H1 (cell line): ENCODE measurements at regions not wholly inside any gene's neighbourhood (a gene's known extent, or its start where the extent isn't known, plus 50 kb on each side); places are given as distances from the start of the nearest gene placed in this dataset.

ENCODE experiments used
- CHD7 ChIP-seq: fragments of 300-600 bp; sonication (generic); IDR thresholded peaks from 2 replicates; pipeline ENCODE4 v1.7.1; 2012; ENCODE audit warnings: low read length, moderate library complexity, mild to moderate bottlenecking, inconsistent platforms; ENCODE audit not compliant: insufficient replicate concordance
- EP300 ChIP-seq, 2 experiments: IDR thresholded peaks; 1 replicate in 1 of 2; 2 replicates in 1 of 2; pipeline ENCODE4 v1.6.1; 2011 to 2012; ENCODE audit warnings: low read depth in 2 of 2, low read length in 2 of 2, mild to moderate bottlenecking in 2 of 2, borderline replicate concordance in 1 of 2, inconsistent platforms in 1 of 2, moderate library complexity in 1 of 2
- RFX5 ChIP-seq: IDR thresholded peaks from 2 replicates; pipeline ENCODE4 v1.6.1; 2011; ENCODE audit warnings: low read depth, low read length, improper control_type of control experiment, borderline replicate concordance
- SP2 ChIP-seq: IDR thresholded peaks from 2 replicates; pipeline ENCODE4 v1.6.1; 2012; ENCODE audit warnings: mild to moderate bottlenecking, low read length, inconsistent platforms
- TF ChIP-seq, protein P1 (sequence below): IDR thresholded peaks from 2 replicates; pipeline ENCODE4 v1.6.1; 2012; ENCODE audit warnings: inconsistent platforms
- TF ChIP-seq, protein P2 (sequence below): IDR thresholded peaks from 2 replicates; pipeline ENCODE4 v1.6.1; 2011; ENCODE audit warnings: low read depth, mild to moderate bottlenecking, low read length; ENCODE audit not compliant: insufficient read depth

GRCh38 chr17:63294776-63295175 lies 151.3 kb downstream of the CYB561 start (continued):
- TF ChIP-seq CHD7 (no peak), SP2 (no peak), RFX5 (no peak), EP300 (IDR thresholded peaks at IDR 0.05; ENCODE audit: borderline replicate concordance in 1 of 2, low read depth in 2 of 2, low read length in 2 of 2) (no peak)
- TF ChIP-seq, protein P1, sequence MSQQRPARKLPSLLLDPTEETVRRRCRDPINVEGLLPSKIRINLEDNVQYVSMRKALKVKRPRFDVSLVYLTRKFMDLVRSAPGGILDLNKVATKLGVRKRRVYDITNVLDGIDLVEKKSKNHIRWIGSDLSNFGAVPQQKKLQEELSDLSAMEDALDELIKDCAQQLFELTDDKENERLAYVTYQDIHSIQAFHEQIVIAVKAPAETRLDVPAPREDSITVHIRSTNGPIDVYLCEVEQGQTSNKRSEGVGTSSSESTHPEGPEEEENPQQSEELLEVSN = no peak
- TF ChIP-seq, protein P2, sequence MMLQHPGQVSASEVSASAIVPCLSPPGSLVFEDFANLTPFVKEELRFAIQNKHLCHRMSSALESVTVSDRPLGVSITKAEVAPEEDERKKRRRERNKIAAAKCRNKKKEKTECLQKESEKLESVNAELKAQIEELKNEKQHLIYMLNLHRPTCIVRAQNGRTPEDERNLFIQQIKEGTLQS = no peak
- TF ChIP-seq, all 59 proteins: peak for 0
